Fibroblast of lung (primary cell): ENCODE measurements at regions not wholly inside any gene's neighbourhood (a gene's known extent, or its start where the extent isn't known, plus 50 kb on each side); places are given as distances from the start of the nearest gene placed in this dataset.

Experiments
- DNase-seq, 2 donors: peaks; one replicate each; pipeline versions ENCODE4 v3.0.0 to v3.0.0-alpha.2; 2010; ENCODE audit warnings: low read depth in 2 of 2
- H2AFZ ChIP-seq: 2 replicates; pipeline ENCODE4 v1.5.1; 2012; ENCODE audit warnings: low read length, control low read depth, inconsistent platforms
- H3K27ac ChIP-seq: 2 replicates; pipeline ENCODE4 v1.5.1; 2011; ENCODE audit warnings: low read length, control low read depth; ENCODE audit not compliant: insufficient read depth
- H3K27me3 ChIP-seq: 2 replicates; pipeline ENCODE4 v1.5.1; 2011; ENCODE audit warnings: mild to moderate bottlenecking, low read length; ENCODE audit not compliant: control insufficient read depth, insufficient read depth
- H3K36me3 ChIP-seq: 2 replicates; pipeline ENCODE4 v1.5.1; 2011; ENCODE audit warnings: low read length; ENCODE audit not compliant: control insufficient read depth, insufficient read depth
- H3K4me1 ChIP-seq: 2 replicates; pipeline ENCODE4 v1.5.1; 2011; ENCODE audit warnings: low read length; ENCODE audit not compliant: control insufficient read depth, insufficient read depth; ENCODE audit errors: extremely low read depth
- H3K4me2 ChIP-seq: 2 replicates; pipeline ENCODE4 v1.5.1; 2011; ENCODE audit warnings: low read length, control low read depth; ENCODE audit not compliant: insufficient read depth; ENCODE audit errors: extremely low read depth
- H3K4me3 ChIP-seq, 4 experiments: fragments of 200-600 bp in 1 of 4; sonication (generic) in 1 of 4; replicated peaks in 1 of 4; 2 replicates each; pipeline ENCODE4 v1.5.1; 2011 to 2016; ENCODE audit warnings: low read length in 4 of 4, low read depth in 3 of 4, mild to moderate bottlenecking in 3 of 4, control low read depth in 2 of 4, inconsistent platforms in 1 of 4, mixed read lengths in 1 of 4; ENCODE audit not compliant: insufficient read depth in 1 of 4; ENCODE audit errors: control extremely low read depth in 1 of 4
- H3K79me2 ChIP-seq: 2 replicates; pipeline ENCODE4 v1.5.1; 2012; ENCODE audit warnings: mild to moderate bottlenecking, low read length, inconsistent platforms; ENCODE audit not compliant: control insufficient read depth, insufficient read depth
- H3K9ac ChIP-seq: 2 replicates; pipeline ENCODE4 v1.5.1; 2011; ENCODE audit warnings: mild to moderate bottlenecking, low read length, control low read depth; ENCODE audit not compliant: insufficient read depth
- H3K9me3 ChIP-seq: 2 replicates; pipeline ENCODE4 v1.5.1; 2012; ENCODE audit warnings: low read depth, low read length; ENCODE audit not compliant: control insufficient read depth, insufficient read depth
- H4K20me1 ChIP-seq: 2 replicates; pipeline ENCODE4 v1.5.1; 2011; ENCODE audit warnings: low read length; ENCODE audit not compliant: control insufficient read depth, insufficient read depth; ENCODE audit errors: extremely low read depth
- CTCF ChIP-seq, 2 donors: IDR thresholded peaks in 1 of 2; conservative IDR thresholded peaks in 1 of 2; 1 replicate in 1 of 2; 2 replicates in 1 of 2; pipeline ENCODE4 v1.5.1; 2011 to 2012; ENCODE audit warnings: low read length in 2 of 2, control low read depth in 1 of 2, inconsistent platforms in 1 of 2, low read depth in 1 of 2, mild to moderate bottlenecking in 1 of 2
- EZH2 ChIP-seq: IDR thresholded peaks from 2 replicates; pipeline ENCODE4 v1.5.1; 2012; ENCODE audit warnings: low read length, control low read depth, mild to moderate bottlenecking; ENCODE audit errors: missing control alignments

GRCh38 chr13:86976521-86977324 lies 694.4 kb upstream of the SLITRK5 start:
- no peak overlapping the region for H3K9ac ChIP-seq
- no peaks in the 10 kb centered on the region for H4K20me1 ChIP-seq
- no peaks in the 10 kb centered on the region for H3K27me3 ChIP-seq
- no peaks in the 10 kb centered on the region for H3K79me2 ChIP-seq
- H3K4me1 ChIP-seq, result no peaks in the 10 kb centered on the region
- no peak overlapping the region for H3K4me3 ChIP-seq
- H2AFZ ChIP-seq, result no peak overlapping the region
- H3K4me2 ChIP-seq, result no peak overlapping the region
- TF ChIP-seq CTCF (conservative IDR thresholded peaks at IDR 0.05 in 1 of 2, IDR thresholded peaks at IDR 0.05 in 1 of 2; ENCODE audit: low read depth in 1 of 2, low read length in 2 of 2) (no peak), EZH2 (no peak)
- no peaks in the 10 kb centered on the region for H3K9me3 ChIP-seq
- H3K27ac ChIP-seq, result no peak overlapping the region
- DNase-seq, result peak; percentile 9 to 32
- no peaks in the 10 kb centered on the region for H3K36me3 ChIP-seq

GRCh38 chr13:86986448-86986847 lies 684.7 kb upstream of the SLITRK5 start:
- Histone ChIP-seq H3K27me3 (no peaks in the 10 kb centered on the region), H2AFZ (peak overlapping the region; percentile 20)

GRCh38 chr13:86992251-86992650 lies 678.9 kb upstream of the SLITRK5 start:
- no peak for DNase-seq
- no peaks in the 10 kb centered on the region for H3K27me3 ChIP-seq
- no peaks in the 10 kb centered on the region for H3K79me2 ChIP-seq
- no peak overlapping the region for H3K4me2 ChIP-seq
- no peak for TF ChIP-seq CTCF (conservative IDR thresholded peaks at IDR 0.05 in 1 of 2, IDR thresholded peaks at IDR 0.05 in 1 of 2; ENCODE audit: low read depth in 1 of 2, low read length in 2 of 2)
- no peak for TF ChIP-seq EZH2
- no peaks in the 10 kb centered on the region for H3K4me1 ChIP-seq
- no peaks in the 10 kb centered on the region for H3K9me3 ChIP-seq
- H4K20me1 ChIP-seq, result no peaks in the 10 kb centered on the region
- H3K4me3 ChIP-seq, result no peak overlapping the region
- no peak overlapping the region for H2AFZ ChIP-seq
- H3K27ac ChIP-seq, result no peak overlapping the region
- H3K9ac ChIP-seq, result no peak overlapping the region
- H3K36me3 ChIP-seq, result no peaks in the 10 kb centered on the region

More at GRCh38 chr13:86986448-86986847, 684.7 kb upstream of the SLITRK5 start:
- H3K36me3 ChIP-seq, result no peaks in the 10 kb centered on the region
- no peak overlapping the region for H3K9ac ChIP-seq
- no peaks in the 10 kb centered on the region for H3K4me1 ChIP-seq
- H3K27ac ChIP-seq, result no peak overlapping the region
- H3K4me3 ChIP-seq, result no peak overlapping the region
- peak; percentile 22 to 65 for DNase-seq
- H4K20me1 ChIP-seq, result no peaks in the 10 kb centered on the region
- TF ChIP-seq EZH2 (no peak), CTCF (conservative IDR thresholded peaks at IDR 0.05 in 1 of 2, IDR thresholded peaks at IDR 0.05 in 1 of 2; ENCODE audit: low read depth in 1 of 2, low read length in 2 of 2) (no peak)
- no peaks in the 10 kb centered on the region for H3K9me3 ChIP-seq
- no peaks in the 10 kb centered on the region for H3K79me2 ChIP-seq
- H3K4me2 ChIP-seq, result peak overlapping the region; percentile 13
